AG10803 (cell line): ENCODE measurements at regions not wholly inside any gene's neighbourhood (a gene's known extent, or its start where the extent isn't known, plus 50 kb on each side); places are given as distances from the start of the nearest gene placed in this dataset.

ENCODE experiments used
- DNase-seq: peaks from one replicate; pipeline ENCODE4 v3.0.0; 2010; ENCODE audit warnings: low read depth
- H3K4me3 ChIP-seq: 2 replicates; pipeline ENCODE4 v1.5.1; 2011; ENCODE audit warnings: mild to moderate bottlenecking, low read length, control low read depth
- CTCF ChIP-seq: conservative IDR thresholded peaks from 2 replicates; pipeline ENCODE4 v1.5.1; 2011; ENCODE audit warnings: mild to moderate bottlenecking, low read length, control low read depth, inconsistent platforms

GRCh38 chr11:18878211-18878610 lies 61.0 kb downstream of the MRGPRX1 start:
- DNase-seq, result no peak
- no peak for TF ChIP-seq CTCF

GRCh38 chr11:18865951-18866350 lies 73.3 kb downstream of the MRGPRX1 start:
- no peak for DNase-seq
- TF ChIP-seq CTCF, result no peak

More at GRCh38 chr11:18878211-18878610, 61.0 kb downstream of the MRGPRX1 start:
- no peak overlapping the region for H3K4me3 ChIP-seq

GRCh38 chr11:18865261-18865660 lies 73.7 kb upstream of the PTPN5 start:
- TF ChIP-seq CTCF, result no peak
- DNase-seq, result no peak
- H3K4me3 ChIP-seq, result no peak overlapping the region

More at GRCh38 chr11:18865951-18866350, 73.3 kb downstream of the MRGPRX1 start:
- no peak overlapping the region for H3K4me3 ChIP-seq

GRCh38 chr11:18853086-18853720 lies 61.6 kb upstream of the PTPN5 start:
- peak; percentile 47 for TF ChIP-seq CTCF
- no peak overlapping the region for H3K4me3 ChIP-seq
- peak; percentile 22 for DNase-seq

- H3K4me3 ChIP-seq, result no peak overlapping the region
- no peak for TF ChIP-seq CTCF
- DNase-seq, result no peak
Measured at GRCh38 chr11:18849406-18849805, 57.8 kb upstream of the PTPN5 start.

GRCh38 chr11:18844753-18845367 lies 53.3 kb upstream of the PTPN5 start:
- H3K4me3 ChIP-seq, result no peak overlapping the region
- peak; percentile 42 for DNase-seq
- peak; percentile 80 for TF ChIP-seq CTCF
